ENCODE measurements at regions not wholly inside any gene's neighbourhood (a gene's known extent, or its start where the extent isn't known, plus 50 kb on each side); places are given as distances from the start of the nearest gene placed in this dataset.

DNA sequence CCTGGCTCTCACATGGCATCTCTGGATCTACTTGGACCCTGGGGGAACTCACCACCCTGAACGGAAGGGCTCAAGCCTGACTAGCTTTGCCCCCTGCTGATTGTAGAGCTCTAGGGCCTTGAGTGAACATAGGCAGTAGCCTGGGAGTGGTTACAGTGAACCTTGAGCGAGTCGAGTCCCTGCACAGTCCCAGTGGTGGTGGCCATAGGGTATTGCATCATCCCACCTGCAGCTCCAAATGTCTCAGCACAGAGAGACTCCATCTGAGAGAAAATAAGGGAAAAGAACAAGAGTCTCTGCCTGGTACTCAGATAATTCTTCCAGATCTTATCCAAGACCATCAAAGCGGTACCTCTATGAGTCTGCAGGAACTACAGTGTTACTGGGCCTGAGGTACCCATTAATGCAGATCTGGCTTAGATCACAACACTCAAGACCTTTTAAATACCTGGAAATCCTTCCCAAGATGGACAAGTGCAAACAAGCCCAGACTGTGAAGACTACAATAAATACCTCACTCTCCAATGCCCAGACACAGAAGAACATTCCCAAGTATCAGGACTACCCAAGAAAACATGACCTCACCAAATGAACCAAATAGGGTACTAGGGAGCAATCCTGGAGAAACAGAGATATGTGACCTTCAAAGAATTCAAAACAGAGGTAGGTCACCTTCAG, 167.5 kb upstream of the TET2 start:
- DNase-seq (ENCODE audit: low read depth, low spot score) (no peak), FAIRE-seq (no peak)
- BruUV-seq (replicated peaks) = no TSS peak
- no peaks in the 10 kb centered on the region for H3K4me1 ChIP-seq (ENCODE audit: control insufficient read depth, extremely low read depth, insufficient read depth, low read length)
- H3K9me3 ChIP-seq (replicated peaks; ENCODE audit: control insufficient read depth, insufficient read depth, low read length) = no peaks in the 10 kb centered on the region
- no peak overlapping the region for H3K27ac ChIP-seq (ENCODE audit: insufficient read depth, low read depth, low read length)
- dilution Hi-C loops (cut with MboI; ENCODE audit: extremely low pct_ligation_motif_present, low sequenced_read_pairs) = no loop called here
- H3K36me3 ChIP-seq (ENCODE audit: control insufficient read depth in 2 of 2, extremely low read depth in 1 of 2, insufficient read depth in 2 of 2, low read length in 2 of 2) = no peaks in the 10 kb centered on the region
- POLR2A ChIA-PET = no interaction called here
- CTCF ChIA-PET = no interaction called here
- no peaks in the 10 kb centered on the region for H4K20me1 ChIP-seq (replicated peaks; ENCODE audit: control insufficient read depth, extremely low read depth, insufficient read depth, low read length)
- no peak overlapping the region for H3K4me3 ChIP-seq (replicated peaks in 1 of 3; ENCODE audit: insufficient read depth in 1 of 3, low read depth in 1 of 3, low read length in 3 of 3)
- no peak overlapping the region for H2AFZ ChIP-seq (ENCODE audit: low read depth, low read length)
- no peak overlapping the region for H3K9ac ChIP-seq (replicated peaks; ENCODE audit: extremely low read depth, insufficient read depth, low read length)
- intact Hi-C loops (cut with micrococcal nuclease) = no loop called here
- TF ChIP-seq EZH2 (IDR thresholded peaks at IDR 0.05; ENCODE audit: borderline replicate concordance, low read depth, low read length, severe bottlenecking) (no peak), FOS (IDR thresholded peaks at IDR 0.05; ENCODE audit: borderline replicate concordance, insufficient read depth, low read length) (no peak), POLR2A (IDR thresholded peaks at IDR 0.05; ENCODE audit: low read depth, low read length) (no peak), POLR2AphosphoS5 (IDR thresholded peaks at IDR 0.05; ENCODE audit: insufficient read depth, low read depth, low read length) (no peak), MYC (IDR thresholded peaks at IDR 0.05; ENCODE audit: low read depth, low read length) (no peak), JUN (IDR thresholded peaks at IDR 0.05; ENCODE audit: borderline replicate concordance, insufficient read depth, insufficient read length, low read depth) (no peak), GATA2 (IDR thresholded peaks at IDR 0.05; ENCODE audit: insufficient read depth, insufficient read length, low read depth, low read length) (no peak)
- TF ChIP-seq, protein P1, sequence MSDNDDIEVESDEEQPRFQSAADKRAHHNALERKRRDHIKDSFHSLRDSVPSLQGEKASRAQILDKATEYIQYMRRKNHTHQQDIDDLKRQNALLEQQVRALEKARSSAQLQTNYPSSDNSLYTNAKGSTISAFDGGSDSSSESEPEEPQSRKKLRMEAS (IDR thresholded peaks at IDR 0.05; ENCODE audit: insufficient read depth, insufficient read length) = no peak
- TF ChIP-seq, protein P2, sequence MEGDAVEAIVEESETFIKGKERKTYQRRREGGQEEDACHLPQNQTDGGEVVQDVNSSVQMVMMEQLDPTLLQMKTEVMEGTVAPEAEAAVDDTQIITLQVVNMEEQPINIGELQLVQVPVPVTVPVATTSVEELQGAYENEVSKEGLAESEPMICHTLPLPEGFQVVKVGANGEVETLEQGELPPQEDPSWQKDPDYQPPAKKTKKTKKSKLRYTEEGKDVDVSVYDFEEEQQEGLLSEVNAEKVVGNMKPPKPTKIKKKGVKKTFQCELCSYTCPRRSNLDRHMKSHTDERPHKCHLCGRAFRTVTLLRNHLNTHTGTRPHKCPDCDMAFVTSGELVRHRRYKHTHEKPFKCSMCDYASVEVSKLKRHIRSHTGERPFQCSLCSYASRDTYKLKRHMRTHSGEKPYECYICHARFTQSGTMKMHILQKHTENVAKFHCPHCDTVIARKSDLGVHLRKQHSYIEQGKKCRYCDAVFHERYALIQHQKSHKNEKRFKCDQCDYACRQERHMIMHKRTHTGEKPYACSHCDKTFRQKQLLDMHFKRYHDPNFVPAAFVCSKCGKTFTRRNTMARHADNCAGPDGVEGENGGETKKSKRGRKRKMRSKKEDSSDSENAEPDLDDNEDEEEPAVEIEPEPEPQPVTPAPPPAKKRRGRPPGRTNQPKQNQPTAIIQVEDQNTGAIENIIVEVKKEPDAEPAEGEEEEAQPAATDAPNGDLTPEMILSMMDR (IDR thresholded peaks at IDR 0.05; ENCODE audit: extremely low read depth in 1 of 2, insufficient read depth in 1 of 2, low read depth in 1 of 2, low read length in 2 of 2) = no peak
- no peak overlapping the region for H3K4me2 ChIP-seq (ENCODE audit: insufficient read depth, low read length)
- no peaks in the 10 kb centered on the region for H3K79me2 ChIP-seq (ENCODE audit: control insufficient read depth, insufficient read depth, low read length)
- no peaks in the 10 kb centered on the region for H3K9me1 ChIP-seq (replicated peaks; ENCODE audit: control insufficient read depth, extremely low read depth, insufficient read depth, low read length)
- H3K27me3 ChIP-seq (ENCODE audit: control insufficient read depth in 2 of 2, insufficient read depth in 2 of 2, low read length in 2 of 2) = no peaks in the 10 kb centered on the region

Measured in endothelial cell of umbilical vein (primary cell).